GM13976 (cell line): ENCODE measurements at regions not wholly inside any gene's neighbourhood (a gene's known extent, or its start where the extent isn't known, plus 50 kb on each side); places are given as distances from the start of the nearest gene placed in this dataset.
"Not testable (repeated sequence)": the region's sequence is repeated elsewhere in the genome, so short reads cannot be mapped to it uniquely, and the experiment has no call there.

Experiments
- DNase-seq: peaks from one replicate; pipeline ENCODE4 v3.0.0; 2012; ENCODE audit warnings: low spot score
- CTCF ChIP-seq: IDR thresholded peaks from 2 replicates; pipeline ENCODE4 v1.5.1; 2012; ENCODE audit warnings: borderline replicate concordance, mild to moderate bottlenecking; ENCODE audit not compliant: insufficient read depth; ENCODE audit errors: extremely low read depth, missing control alignments, control extremely low read depth
- in situ Hi-C: fragments of 300-500 bp; cut with MboI; formaldehyde crosslinking; loops from one replicate; pipeline ENCODE4 v1.12.0; 2022; ENCODE audit warnings: low sequenced_read_pairs, mixed read lengths, inconsistent platforms; ENCODE audit not compliant: unreplicated experiment

- in situ Hi-C loops = no loop called here
- no peak for TF ChIP-seq CTCF
- DNase-seq = no peak
Measured at GRCh38 chr5:131008329-131008728, 156.7 kb downstream of the HINT1 start.

- no peak for DNase-seq
- no peak for TF ChIP-seq CTCF
- in situ Hi-C loops = no loop called here
Measured at GRCh38 chr5:131005963-131006684, 158.9 kb downstream of the HINT1 start.

- no peak for TF ChIP-seq CTCF
Measured at GRCh38 chr5:131001507-131001906, 163.5 kb downstream of the HINT1 start.

GRCh38 chr5:131000289-131000688, 164.8 kb downstream of the HINT1 start:
- in situ Hi-C loops = no loop called here
- TF ChIP-seq CTCF = no peak
- DNase-seq = no peak

More at GRCh38 chr5:131001507-131001906, 163.5 kb downstream of the HINT1 start:
- in situ Hi-C loops = no loop called here
- no peak for DNase-seq

- DNase-seq, in situ Hi-C loops: not testable (repeated sequence)
Measured at GRCh38 chr5:130996720-130997119, 168.3 kb downstream of the HINT1 start.

- no peak for DNase-seq
- in situ Hi-C loops = no loop called here
- TF ChIP-seq CTCF = no peak
Measured at GRCh38 chr5:130995851-130996250, 169.2 kb downstream of the HINT1 start.

GRCh38 chr5:130995254-130995515, 169.9 kb downstream of the HINT1 start:
- no peak for TF ChIP-seq CTCF
- in situ Hi-C loops = no loop called here
- DNase-seq = no peak
